ENCODE measurements at regions not wholly inside any gene's neighbourhood (a gene's known extent, or its start where the extent isn't known, plus 50 kb on each side); places are given as distances from the start of the nearest gene placed in this dataset.

DNA sequence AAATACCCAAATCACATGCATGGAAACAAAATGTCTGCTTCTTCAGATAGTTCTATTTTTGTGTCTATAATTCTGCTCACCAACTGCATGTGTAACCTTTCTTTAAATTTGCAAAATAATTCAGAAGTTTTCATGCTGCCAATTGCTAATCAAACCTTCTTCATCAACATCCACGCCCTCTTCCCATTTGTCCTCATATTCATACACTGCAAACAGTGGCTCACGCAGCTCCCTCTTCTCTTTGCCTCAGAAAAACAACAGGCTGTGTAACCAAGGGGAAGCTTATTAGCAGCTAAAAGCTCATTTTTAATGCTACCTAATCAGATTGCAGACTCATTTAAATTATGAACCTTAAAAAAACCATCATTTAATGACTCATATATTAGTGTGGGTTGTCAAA, 555.0 kb upstream of the EPHA7 start:
- TF ChIP-seq, protein P1, sequence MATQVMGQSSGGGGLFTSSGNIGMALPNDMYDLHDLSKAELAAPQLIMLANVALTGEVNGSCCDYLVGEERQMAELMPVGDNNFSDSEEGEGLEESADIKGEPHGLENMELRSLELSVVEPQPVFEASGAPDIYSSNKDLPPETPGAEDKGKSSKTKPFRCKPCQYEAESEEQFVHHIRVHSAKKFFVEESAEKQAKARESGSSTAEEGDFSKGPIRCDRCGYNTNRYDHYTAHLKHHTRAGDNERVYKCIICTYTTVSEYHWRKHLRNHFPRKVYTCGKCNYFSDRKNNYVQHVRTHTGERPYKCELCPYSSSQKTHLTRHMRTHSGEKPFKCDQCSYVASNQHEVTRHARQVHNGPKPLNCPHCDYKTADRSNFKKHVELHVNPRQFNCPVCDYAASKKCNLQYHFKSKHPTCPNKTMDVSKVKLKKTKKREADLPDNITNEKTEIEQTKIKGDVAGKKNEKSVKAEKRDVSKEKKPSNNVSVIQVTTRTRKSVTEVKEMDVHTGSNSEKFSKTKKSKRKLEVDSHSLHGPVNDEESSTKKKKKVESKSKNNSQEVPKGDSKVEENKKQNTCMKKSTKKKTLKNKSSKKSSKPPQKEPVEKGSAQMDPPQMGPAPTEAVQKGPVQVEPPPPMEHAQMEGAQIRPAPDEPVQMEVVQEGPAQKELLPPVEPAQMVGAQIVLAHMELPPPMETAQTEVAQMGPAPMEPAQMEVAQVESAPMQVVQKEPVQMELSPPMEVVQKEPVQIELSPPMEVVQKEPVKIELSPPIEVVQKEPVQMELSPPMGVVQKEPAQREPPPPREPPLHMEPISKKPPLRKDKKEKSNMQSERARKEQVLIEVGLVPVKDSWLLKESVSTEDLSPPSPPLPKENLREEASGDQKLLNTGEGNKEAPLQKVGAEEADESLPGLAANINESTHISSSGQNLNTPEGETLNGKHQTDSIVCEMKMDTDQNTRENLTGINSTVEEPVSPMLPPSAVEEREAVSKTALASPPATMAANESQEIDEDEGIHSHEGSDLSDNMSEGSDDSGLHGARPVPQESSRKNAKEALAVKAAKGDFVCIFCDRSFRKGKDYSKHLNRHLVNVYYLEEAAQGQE (IDR thresholded peaks at IDR 0.05) = no peak
- no peak for TF ChIP-seq EGR1 (IDR thresholded peaks at IDR 0.05; ENCODE audit: low read depth in 2 of 2)
- TF ChIP-seq RAD21 (IDR thresholded peaks at IDR 0.05) = no peak
- TF ChIP-seq, protein P2, sequence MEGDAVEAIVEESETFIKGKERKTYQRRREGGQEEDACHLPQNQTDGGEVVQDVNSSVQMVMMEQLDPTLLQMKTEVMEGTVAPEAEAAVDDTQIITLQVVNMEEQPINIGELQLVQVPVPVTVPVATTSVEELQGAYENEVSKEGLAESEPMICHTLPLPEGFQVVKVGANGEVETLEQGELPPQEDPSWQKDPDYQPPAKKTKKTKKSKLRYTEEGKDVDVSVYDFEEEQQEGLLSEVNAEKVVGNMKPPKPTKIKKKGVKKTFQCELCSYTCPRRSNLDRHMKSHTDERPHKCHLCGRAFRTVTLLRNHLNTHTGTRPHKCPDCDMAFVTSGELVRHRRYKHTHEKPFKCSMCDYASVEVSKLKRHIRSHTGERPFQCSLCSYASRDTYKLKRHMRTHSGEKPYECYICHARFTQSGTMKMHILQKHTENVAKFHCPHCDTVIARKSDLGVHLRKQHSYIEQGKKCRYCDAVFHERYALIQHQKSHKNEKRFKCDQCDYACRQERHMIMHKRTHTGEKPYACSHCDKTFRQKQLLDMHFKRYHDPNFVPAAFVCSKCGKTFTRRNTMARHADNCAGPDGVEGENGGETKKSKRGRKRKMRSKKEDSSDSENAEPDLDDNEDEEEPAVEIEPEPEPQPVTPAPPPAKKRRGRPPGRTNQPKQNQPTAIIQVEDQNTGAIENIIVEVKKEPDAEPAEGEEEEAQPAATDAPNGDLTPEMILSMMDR (IDR thresholded peaks at IDR 0.05; ENCODE audit: low read depth, low read length, missing input control) = no peak
- TF ChIP-seq TAF1 (conservative IDR thresholded peaks at IDR 0.05) = no peak
- no peak for TF ChIP-seq FOXA1 (IDR thresholded peaks at IDR 0.05)
- no peak for TF ChIP-seq JUND (IDR thresholded peaks at IDR 0.05)
- TF ChIP-seq, protein P3, sequence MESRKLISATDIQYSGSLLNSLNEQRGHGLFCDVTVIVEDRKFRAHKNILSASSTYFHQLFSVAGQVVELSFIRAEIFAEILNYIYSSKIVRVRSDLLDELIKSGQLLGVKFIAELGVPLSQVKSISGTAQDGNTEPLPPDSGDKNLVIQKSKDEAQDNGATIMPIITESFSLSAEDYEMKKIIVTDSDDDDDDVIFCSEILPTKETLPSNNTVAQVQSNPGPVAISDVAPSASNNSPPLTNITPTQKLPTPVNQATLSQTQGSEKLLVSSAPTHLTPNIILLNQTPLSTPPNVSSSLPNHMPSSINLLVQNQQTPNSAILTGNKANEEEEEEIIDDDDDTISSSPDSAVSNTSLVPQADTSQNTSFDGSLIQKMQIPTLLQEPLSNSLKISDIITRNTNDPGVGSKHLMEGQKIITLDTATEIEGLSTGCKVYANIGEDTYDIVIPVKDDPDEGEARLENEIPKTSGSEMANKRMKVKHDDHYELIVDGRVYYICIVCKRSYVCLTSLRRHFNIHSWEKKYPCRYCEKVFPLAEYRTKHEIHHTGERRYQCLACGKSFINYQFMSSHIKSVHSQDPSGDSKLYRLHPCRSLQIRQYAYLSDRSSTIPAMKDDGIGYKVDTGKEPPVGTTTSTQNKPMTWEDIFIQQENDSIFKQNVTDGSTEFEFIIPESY (IDR thresholded peaks at IDR 0.05) = no peak
